ENCODE measurements at regions not wholly inside any gene's neighbourhood (a gene's known extent, or its start where the extent isn't known, plus 50 kb on each side); places are given as distances from the start of the nearest gene placed in this dataset.
"Not testable (repeated sequence)": the region's sequence is repeated elsewhere in the genome, so short reads cannot be mapped to it uniquely, and the experiment has no call there.

DNA sequence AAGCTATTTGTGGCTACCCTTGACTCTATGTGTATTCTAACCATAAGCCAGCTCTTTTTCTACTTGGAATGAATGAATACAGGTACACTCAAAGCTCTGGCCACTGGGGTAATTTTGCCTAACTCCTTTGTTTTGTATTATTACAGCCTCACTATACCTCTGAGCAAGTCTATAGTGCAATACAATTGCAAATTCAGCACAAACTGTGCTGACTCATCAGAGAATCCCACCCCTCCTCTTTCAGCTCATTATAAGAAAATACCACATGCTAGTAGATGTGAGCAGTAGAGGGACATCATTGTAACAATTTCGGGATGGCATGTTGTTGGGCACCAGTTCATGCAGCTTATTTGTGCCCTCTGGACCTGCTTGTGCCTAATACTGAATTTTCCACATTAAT is 1382.2 kb downstream of the SLITRK5 start:
- POLR2A ChIA-PET = no interaction called here

DNA sequence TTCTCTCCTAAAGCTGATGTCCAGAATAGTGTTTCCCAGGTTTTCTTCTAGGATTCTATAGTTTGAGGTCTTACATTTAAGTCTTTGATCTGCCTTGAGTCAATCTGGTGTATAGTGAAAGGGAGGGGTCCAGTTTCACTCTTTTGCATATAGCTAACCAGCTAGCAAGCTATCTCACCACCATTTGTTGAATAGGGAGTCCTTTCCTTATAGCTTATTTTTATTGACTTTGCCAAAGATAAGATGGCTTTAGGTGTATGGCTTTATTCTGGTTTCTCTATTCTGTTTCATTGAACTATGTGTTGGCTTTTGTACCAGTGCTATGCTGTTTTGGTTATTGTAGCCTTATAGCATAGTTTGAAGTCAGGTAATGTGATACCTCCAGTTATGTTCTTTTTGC is 1386.1 kb downstream of the SLITRK5 start:
- no peak for DNase-seq
- no peak overlapping the region for H3K27ac Mint-ChIP-seq
- no peaks in the 10 kb centered on the region for H3K27me3 Mint-ChIP-seq
- H3K4me1 Mint-ChIP-seq (ENCODE audit: low read depth) = no peaks in the 10 kb centered on the region
- H3K4me3 Mint-ChIP-seq = no peak overlapping the region
- ChIA-PET CTCF (no interaction called here), POLR2A (no interaction called here)
- no peaks in the 10 kb centered on the region for H3K36me3 Mint-ChIP-seq
- H3K9me3 Mint-ChIP-seq = peaks cover 33% of the 10 kb centered on the region
- intact Hi-C loops (cut with micrococcal nuclease) = no loop called here

More for the DNA sequence above, 1382.2 kb downstream of the SLITRK5 start:
- CTCF ChIA-PET = no interaction called here
- Mint-ChIP-seq H3K27ac (no peak overlapping the region), H3K9me3 (peaks cover 22% of the 10 kb centered on the region), H3K4me3 (no peak overlapping the region), H3K4me1 (ENCODE audit: low read depth) (no peaks in the 10 kb centered on the region), H3K36me3 (no peaks in the 10 kb centered on the region), H3K27me3 (no peaks in the 10 kb centered on the region)
- DNase-seq = no peak
- intact Hi-C loops (cut with micrococcal nuclease) = no loop called here

DNA sequence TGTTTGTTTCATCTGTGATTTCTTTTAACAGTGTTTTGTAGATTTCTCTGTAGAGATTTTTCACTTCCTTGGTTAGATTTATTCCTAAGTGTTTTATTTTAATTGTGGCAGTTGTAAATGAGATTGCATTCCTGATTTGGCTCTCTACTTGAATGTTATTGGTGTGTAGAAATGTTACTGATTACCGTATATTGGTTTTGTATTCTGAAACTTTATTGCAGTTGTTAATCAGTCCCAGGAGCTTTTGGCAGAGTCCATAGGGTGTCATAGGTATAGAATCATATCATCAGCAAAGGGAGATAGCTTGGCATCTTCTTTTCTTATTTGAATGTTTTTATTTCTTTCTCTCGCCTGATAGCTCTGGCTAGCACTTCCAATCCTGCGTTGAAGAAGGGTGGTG is 1386.7 kb downstream of the SLITRK5 start:
- Mint-ChIP-seq H3K9me3 (peaks cover 33% of the 10 kb centered on the region), H3K27me3 (no peaks in the 10 kb centered on the region), H3K4me1 (ENCODE audit: low read depth) (no peaks in the 10 kb centered on the region), H3K4me3 (no peak overlapping the region), H3K27ac (no peak overlapping the region), H3K36me3 (no peaks in the 10 kb centered on the region)
- POLR2A ChIA-PET = no interaction called here
- CTCF ChIA-PET = no interaction called here
- intact Hi-C loops (cut with micrococcal nuclease) = no loop called here
- no peak for DNase-seq

DNA sequence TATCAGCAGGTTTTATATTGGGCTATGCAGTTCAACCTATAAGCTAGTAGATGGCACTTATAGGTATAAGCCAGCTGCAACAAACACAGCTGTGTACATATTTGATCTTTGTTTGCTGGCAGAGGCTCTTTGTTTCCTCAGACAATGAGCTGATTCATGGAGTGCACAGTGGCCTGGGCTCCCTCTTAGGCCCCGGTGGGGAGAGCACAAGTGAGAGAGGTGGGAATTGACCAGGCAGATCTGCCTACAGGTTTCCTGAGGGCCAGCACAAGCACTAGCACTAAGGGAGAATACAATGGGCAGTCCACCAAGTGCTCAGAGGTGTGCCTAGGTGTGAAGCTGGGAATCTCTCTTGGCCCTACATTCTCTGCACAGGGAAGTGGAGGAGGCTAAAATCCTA is 1390.7 kb downstream of the SLITRK5 start:
- Mint-ChIP-seq H3K27me3 (no peaks in the 10 kb centered on the region), H3K9me3 (peaks cover 27% of the 10 kb centered on the region), H3K4me1 (ENCODE audit: low read depth) (no peaks in the 10 kb centered on the region), H3K4me3 (no peak overlapping the region), H3K36me3 (no peaks in the 10 kb centered on the region), H3K27ac (no peak overlapping the region)
- CTCF ChIA-PET = no interaction called here
- intact Hi-C loops (cut with micrococcal nuclease) = no loop called here
- DNase-seq = no peak
- POLR2A ChIA-PET = no interaction called here

DNA sequence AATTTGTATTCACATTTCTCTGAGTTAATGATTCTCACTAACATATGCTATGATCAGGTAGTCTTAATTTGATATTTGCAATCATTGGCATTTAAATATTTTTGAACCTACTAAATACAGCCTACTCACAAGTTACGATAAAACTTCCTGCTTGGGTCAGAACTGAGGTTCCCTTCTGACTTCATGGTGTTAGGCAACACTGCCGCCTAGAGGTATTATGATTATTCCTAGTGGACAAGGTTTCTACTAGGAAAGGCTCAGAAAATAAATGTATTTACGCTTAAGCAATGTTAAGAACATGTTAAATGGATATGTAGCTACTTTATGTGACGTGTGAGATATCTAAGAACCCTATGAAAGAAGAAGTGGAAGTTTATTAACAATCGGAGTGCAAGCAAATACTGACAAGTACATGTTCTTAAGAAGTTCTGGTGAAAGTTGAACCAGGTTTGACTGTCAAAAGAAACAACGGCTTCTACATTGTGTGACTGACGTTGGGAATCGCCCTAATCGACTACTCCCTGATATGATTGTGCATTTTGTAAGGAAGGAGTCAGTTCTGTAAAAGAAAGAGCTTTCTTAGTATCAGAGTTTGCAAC is 1395.8 kb downstream of the SLITRK5 start:
- intact Hi-C loops (cut with micrococcal nuclease) = no loop called here
- Mint-ChIP-seq H3K27ac (no peak overlapping the region), H3K4me3 (no peak overlapping the region), H3K36me3 (no peaks in the 10 kb centered on the region), H3K27me3 (no peaks in the 10 kb centered on the region), H3K4me1 (ENCODE audit: low read depth) (no peaks in the 10 kb centered on the region), H3K9me3 (peaks cover 10% of the 10 kb centered on the region)
- no peak for DNase-seq
- ChIA-PET POLR2A (no interaction called here), CTCF (no interaction called here)

DNA sequence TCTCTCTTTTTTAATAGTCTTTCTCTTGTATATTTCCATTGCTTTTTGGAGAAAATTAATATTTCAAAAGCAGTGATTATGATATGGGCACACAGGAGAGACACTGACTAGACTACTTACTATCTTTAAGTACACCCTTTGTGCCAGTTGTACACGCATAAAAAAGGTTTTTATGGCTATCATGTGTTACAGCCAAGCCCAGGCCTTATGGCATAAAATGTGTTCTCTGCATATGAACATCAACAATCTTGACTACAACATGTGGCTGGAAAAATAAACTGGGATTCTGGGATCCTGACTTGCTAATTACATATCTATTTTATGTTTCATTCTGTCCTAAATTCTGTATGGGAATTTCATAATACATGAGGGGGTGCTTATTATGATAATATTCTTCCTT is 1401.8 kb downstream of the SLITRK5 start:
- H3K27me3 Mint-ChIP-seq = no peaks in the 10 kb centered on the region
- H3K9me3 Mint-ChIP-seq = peaks cover 21% of the 10 kb centered on the region
- no peak overlapping the region for H3K27ac Mint-ChIP-seq
- POLR2A ChIA-PET = no interaction called here
- H3K4me3 Mint-ChIP-seq = no peak overlapping the region
- no peak for DNase-seq
- intact Hi-C loops (cut with micrococcal nuclease) = no loop called here
- H3K36me3 Mint-ChIP-seq = no peaks in the 10 kb centered on the region
- CTCF ChIA-PET = no interaction called here
- H3K4me1 Mint-ChIP-seq (ENCODE audit: low read depth) = no peaks in the 10 kb centered on the region

DNA sequence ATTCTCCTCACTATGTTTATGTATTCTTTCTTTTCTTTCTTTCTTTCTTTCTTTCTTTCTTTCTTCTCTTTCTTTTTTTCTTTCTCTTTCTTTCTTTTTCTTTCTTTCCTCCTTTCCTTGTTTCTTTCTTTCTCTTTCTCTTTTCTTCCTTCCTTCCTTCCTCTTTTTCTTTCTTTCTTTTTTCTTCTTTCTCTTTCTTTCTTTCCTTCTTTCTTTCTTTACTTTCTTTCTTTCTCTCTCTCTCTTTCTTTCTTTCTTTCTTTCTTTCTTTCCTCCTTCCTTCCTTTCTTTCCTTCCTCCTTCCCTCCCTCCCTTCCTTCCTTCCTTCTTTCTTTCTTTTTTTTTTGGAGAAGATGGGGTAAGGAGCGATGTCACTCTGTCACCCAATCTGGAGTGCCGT is 1405.5 kb downstream of the SLITRK5 start:
- H3K4me3 Mint-ChIP-seq = no peak overlapping the region
- H3K4me1 Mint-ChIP-seq (ENCODE audit: low read depth) = no peaks in the 10 kb centered on the region
- no peaks in the 10 kb centered on the region for H3K27me3 Mint-ChIP-seq
- intact Hi-C loops (cut with micrococcal nuclease) = no loop called here
- H3K27ac Mint-ChIP-seq = no peak overlapping the region
- POLR2A ChIA-PET = no interaction called here
- H3K36me3 Mint-ChIP-seq = no peaks in the 10 kb centered on the region
- CTCF ChIA-PET = no interaction called here
- no peak for DNase-seq
- H3K9me3 Mint-ChIP-seq = peaks cover 16% of the 10 kb centered on the region

DNA sequence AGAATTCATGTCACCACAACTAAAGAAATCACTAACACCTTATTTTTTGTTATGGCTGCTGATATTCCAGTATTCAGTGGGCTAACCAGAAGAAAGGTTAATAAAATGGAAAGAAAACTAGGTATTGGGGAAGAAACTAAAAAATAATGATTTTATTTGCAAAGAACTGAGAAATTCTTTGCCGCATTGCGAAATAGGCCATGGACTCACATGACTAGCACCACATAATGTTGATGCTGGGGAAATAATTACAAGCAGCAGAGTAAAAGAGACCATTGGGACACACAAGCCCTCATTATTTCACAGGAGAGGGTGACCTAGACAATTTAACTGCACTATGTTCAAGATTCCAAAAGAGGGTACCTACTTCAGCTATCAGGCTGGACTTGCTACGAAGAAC is 1411.5 kb downstream of the SLITRK5 start:
- intact Hi-C loops (cut with micrococcal nuclease) = no loop called here
- Mint-ChIP-seq H3K27me3 (no peaks in the 10 kb centered on the region), H3K4me1 (ENCODE audit: low read depth) (no peaks in the 10 kb centered on the region), H3K27ac (no peak overlapping the region), H3K9me3 (peaks cover 4% of the 10 kb centered on the region), H3K36me3 (no peaks in the 10 kb centered on the region), H3K4me3 (no peak overlapping the region)
- ChIA-PET CTCF (no interaction called here), POLR2A (no interaction called here)
- no peak for DNase-seq

DNA sequence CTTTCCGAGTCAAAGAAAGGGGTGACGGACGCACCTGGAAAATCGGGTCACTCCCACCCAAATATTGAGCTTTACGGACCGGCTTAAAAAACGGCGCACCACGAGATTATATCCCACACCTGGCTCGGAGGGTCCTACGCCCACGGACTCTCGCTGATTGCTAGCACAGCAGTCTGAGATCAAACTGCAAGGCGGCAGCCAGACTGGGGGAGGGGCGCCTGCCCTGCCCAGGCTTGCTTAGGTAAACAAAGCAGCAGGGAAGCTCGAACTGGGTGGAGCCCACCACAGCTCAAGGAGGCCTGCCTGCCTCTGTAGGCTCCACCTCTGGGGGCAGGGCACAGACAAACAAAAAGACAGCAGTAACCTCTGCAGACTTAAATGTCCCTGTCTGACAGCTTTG is 1416.9 kb downstream of the SLITRK5 start:
- H3K4me3 Mint-ChIP-seq; H3K9me3 Mint-ChIP-seq; H3K36me3 Mint-ChIP-seq; H3K4me1 Mint-ChIP-seq (ENCODE audit: low read depth); DNase-seq; POLR2A ChIA-PET; intact Hi-C loops (cut with micrococcal nuclease); H3K27me3 Mint-ChIP-seq; H3K27ac Mint-ChIP-seq; CTCF ChIA-PET: not testable (repeated sequence)

DNA sequence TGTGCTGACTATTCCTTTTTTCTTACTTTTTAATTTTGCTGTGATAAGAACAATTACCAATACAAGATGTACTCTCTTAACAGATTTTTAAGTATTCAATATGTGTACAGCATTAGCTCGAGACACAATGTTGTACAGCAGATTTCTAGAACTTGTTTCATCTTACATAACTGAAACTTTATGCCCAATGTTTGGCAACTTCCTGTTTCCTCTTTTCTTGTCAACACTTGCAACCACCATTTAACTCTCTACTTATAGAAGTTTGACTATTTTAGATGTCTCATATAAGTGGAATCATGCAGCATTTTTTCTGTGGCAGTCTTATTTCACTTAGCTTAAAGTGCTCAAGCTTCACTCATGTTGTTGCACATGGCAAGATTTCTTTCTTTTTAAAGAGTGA is 1426.8 kb downstream of the SLITRK5 start:
- peaks cover 12% of the 10 kb centered on the region for H3K9me3 Mint-ChIP-seq
- no peaks in the 10 kb centered on the region for H3K27me3 Mint-ChIP-seq
- no peak overlapping the region for H3K27ac Mint-ChIP-seq
- POLR2A ChIA-PET = no interaction called here
- CTCF ChIA-PET = no interaction called here
- H3K4me3 Mint-ChIP-seq = no peak overlapping the region
- intact Hi-C loops (cut with micrococcal nuclease) = no loop called here
- H3K36me3 Mint-ChIP-seq = no peaks in the 10 kb centered on the region
- no peak for DNase-seq
- no peaks in the 10 kb centered on the region for H3K4me1 Mint-ChIP-seq (ENCODE audit: low read depth)

DNA sequence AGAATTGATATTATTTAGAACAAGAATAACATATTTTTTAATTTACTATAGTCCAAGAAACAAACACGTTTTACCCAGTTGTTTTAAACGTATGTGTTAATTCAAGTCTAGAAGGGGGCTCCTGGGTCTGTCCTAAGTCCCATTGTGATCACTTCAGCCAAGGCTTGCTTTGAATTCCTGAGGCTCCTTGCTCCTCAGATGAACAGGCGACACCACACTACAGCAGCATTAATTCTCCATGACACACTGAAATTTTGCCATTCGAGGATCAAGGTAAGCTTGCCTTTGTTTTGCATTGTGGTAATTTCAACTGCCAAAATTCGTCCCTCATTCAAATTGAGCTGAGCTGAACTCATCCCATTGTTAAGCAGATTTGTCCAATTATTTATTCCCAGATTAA is 1442.6 kb downstream of the SLITRK5 start:
- H3K4me3 Mint-ChIP-seq = no peak overlapping the region
- H3K4me1 Mint-ChIP-seq (ENCODE audit: low read depth) = no peaks in the 10 kb centered on the region
- DNase-seq = no peak
- no peaks in the 10 kb centered on the region for H3K36me3 Mint-ChIP-seq
- intact Hi-C loops (cut with micrococcal nuclease) = no loop called here
- no peak overlapping the region for H3K27ac Mint-ChIP-seq
- CTCF ChIA-PET = no interaction called here
- peaks cover 5% of the 10 kb centered on the region for H3K9me3 Mint-ChIP-seq
- POLR2A ChIA-PET = no interaction called here
- H3K27me3 Mint-ChIP-seq = no peaks in the 10 kb centered on the region

DNA sequence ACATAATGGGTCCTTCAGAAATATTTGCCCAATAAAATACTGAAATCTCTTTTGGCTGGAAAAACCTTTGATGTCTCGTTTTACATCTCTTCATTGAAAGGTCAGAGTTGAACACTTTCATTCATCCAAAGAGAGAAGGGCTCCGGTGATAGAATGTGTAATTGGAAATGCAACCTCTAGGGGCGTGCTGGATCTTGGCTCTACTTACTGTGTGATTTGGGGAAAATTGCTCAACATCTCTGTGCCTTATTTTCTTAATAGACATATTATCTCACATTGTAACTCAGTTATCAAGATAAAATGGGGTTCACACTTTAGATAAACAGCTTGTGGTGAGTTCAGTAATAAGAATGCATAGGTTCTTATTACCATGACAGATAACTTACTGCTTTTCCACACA is 1444.1 kb downstream of the SLITRK5 start:
- peaks cover 12% of the 10 kb centered on the region for H3K9me3 Mint-ChIP-seq
- no peaks in the 10 kb centered on the region for H3K27me3 Mint-ChIP-seq
- ChIA-PET POLR2A (no interaction called here), CTCF (no interaction called here)
- no peak for DNase-seq
- H3K36me3 Mint-ChIP-seq = no peaks in the 10 kb centered on the region
- no peak overlapping the region for H3K4me3 Mint-ChIP-seq
- H3K27ac Mint-ChIP-seq = no peak overlapping the region
- no peaks in the 10 kb centered on the region for H3K4me1 Mint-ChIP-seq (ENCODE audit: low read depth)
- intact Hi-C loops (cut with micrococcal nuclease) = no loop called here

DNA sequence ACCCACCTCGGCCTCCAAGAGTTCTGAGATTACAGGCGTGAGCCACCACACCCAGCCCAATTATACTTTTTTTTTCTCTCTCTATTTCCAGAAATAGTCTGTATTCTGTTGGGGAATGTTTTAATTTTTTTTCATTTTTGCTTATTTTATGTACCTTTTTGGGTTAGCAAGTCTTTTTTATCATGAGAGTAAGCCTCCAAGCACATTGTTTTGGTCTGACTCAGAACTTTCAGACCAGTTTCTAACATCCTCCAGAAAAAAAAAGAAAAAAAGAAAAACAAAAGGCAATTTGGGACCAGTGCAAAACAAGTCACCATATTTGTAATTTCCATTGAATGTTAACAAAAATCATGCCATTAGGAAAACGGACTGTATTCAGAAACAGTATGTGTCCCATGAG is 1465.5 kb downstream of the SLITRK5 start:
- POLR2A ChIA-PET = no interaction called here
- Mint-ChIP-seq H3K36me3 (no peaks in the 10 kb centered on the region), H3K9me3 (peaks cover 11% of the 10 kb centered on the region), H3K27ac (no peak overlapping the region), H3K4me3 (no peak overlapping the region), H3K27me3 (no peaks in the 10 kb centered on the region), H3K4me1 (ENCODE audit: low read depth) (no peaks in the 10 kb centered on the region)
- DNase-seq = no peak
- intact Hi-C loops (cut with micrococcal nuclease) = no loop called here
- CTCF ChIA-PET = no interaction called here

DNA sequence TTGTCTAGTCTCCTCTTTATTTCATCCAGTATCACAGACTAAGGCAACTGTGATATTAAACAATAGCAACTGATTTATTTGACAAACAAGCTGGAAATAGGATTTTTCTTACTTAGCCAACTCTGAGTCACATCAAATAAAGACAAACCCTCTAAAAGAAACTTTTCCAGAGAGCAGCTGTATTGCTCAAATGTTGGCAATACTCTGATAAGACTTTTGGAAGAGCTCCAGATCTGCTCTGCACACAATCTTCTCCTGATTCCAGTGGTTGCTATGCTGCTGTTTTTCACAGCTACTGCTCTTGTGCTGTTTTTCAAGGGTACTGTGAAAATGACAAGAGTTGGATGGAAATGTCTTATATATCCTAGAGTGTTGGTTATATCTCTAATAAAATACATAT is 1479.2 kb downstream of the SLITRK5 start:
- H3K4me1 Mint-ChIP-seq (ENCODE audit: low read depth) = no peaks in the 10 kb centered on the region
- no peaks in the 10 kb centered on the region for H3K36me3 Mint-ChIP-seq

More for the DNA sequence above, 1479.2 kb downstream of the SLITRK5 start:
- ChIA-PET CTCF (no interaction called here), POLR2A (no interaction called here)
- Mint-ChIP-seq H3K27me3 (no peaks in the 10 kb centered on the region), H3K4me3 (no peak overlapping the region), H3K9me3 (peaks cover 18% of the 10 kb centered on the region), H3K27ac (no peak overlapping the region)
- intact Hi-C loops (cut with micrococcal nuclease) = no loop called here
- no peak for DNase-seq
